Ectodermal cell (in vitro differentiated cells): ENCODE measurements at regions not wholly inside any gene's neighbourhood (a gene's known extent, or its start where the extent isn't known, plus 50 kb on each side); places are given as distances from the start of the nearest gene placed in this dataset.

Experiments used
- H3K27ac ChIP-seq: 2 replicates; pipeline ENCODE4 v1.7.0; 2013; ENCODE audit warnings: mild to moderate bottlenecking, low read depth, low read length; ENCODE audit not compliant: insufficient read depth, poor library complexity, severe bottlenecking
- H3K27me3 ChIP-seq: 2 replicates; pipeline ENCODE4 v1.7.0; 2013; ENCODE audit warnings: mild to moderate bottlenecking, low read length; ENCODE audit not compliant: insufficient read depth, control insufficient read depth, poor library complexity, severe bottlenecking
- H3K36me3 ChIP-seq: one replicate; pipeline ENCODE4 v1.7.0; 2013; ENCODE audit warnings: low read length; ENCODE audit not compliant: control insufficient read depth, insufficient read depth
- H3K4me1 ChIP-seq: one replicate; pipeline ENCODE4 v1.7.0; 2013; ENCODE audit warnings: low read length; ENCODE audit not compliant: control insufficient read depth, insufficient read depth
- H3K4me3 ChIP-seq: 2 replicates; pipeline ENCODE4 v1.7.0; 2013; ENCODE audit warnings: low read depth, low read length, control low read depth; ENCODE audit not compliant: insufficient read depth
- H3K9me3 ChIP-seq: 2 replicates; pipeline ENCODE4 v1.7.0; 2013; ENCODE audit warnings: mild to moderate bottlenecking, low read length, moderate library complexity; ENCODE audit not compliant: control insufficient read depth
- WGBS, 2 experiments: methylation state at CpG; one replicate each; pipeline ENCODE4 v1.1.7; 2013; ENCODE audit warnings: missing lambda C conversion rate in 2 of 2; 5-methylcytosine and 5-hydroxymethylcytosine counted together

GRCh38 chr9:90965226-90966030 is 163.8 kb downstream of the SYK start:
- 89 to 92% methylated on average over 12 of the region's 12 CpGs for WGBS, 2 experiments
- H3K27ac ChIP-seq = no peak overlapping the region
- H3K4me3 ChIP-seq = no peak overlapping the region

GRCh38 chr9:90966031-90966290 is 164.3 kb downstream of the SYK start:
- WGBS, 2 experiments = 89 to 96% methylated on average over 2 of the region's 2 CpGs
- Histone ChIP-seq H3K4me1 (peaks cover 20% of the 10 kb centered on the region), H3K9me3 (no peaks in the 10 kb centered on the region), H3K4me3 (no peak overlapping the region), H3K36me3 (no peaks in the 10 kb centered on the region), H3K27ac (no peak overlapping the region), H3K27me3 (no peaks in the 10 kb centered on the region)

More at GRCh38 chr9:90965226-90966030, 163.8 kb downstream of the SYK start:
- Histone ChIP-seq H3K27me3 (no peaks in the 10 kb centered on the region), H3K9me3 (no peaks in the 10 kb centered on the region), H3K36me3 (no peaks in the 10 kb centered on the region), H3K4me1 (peaks cover 16% of the 10 kb centered on the region)

DNA sequence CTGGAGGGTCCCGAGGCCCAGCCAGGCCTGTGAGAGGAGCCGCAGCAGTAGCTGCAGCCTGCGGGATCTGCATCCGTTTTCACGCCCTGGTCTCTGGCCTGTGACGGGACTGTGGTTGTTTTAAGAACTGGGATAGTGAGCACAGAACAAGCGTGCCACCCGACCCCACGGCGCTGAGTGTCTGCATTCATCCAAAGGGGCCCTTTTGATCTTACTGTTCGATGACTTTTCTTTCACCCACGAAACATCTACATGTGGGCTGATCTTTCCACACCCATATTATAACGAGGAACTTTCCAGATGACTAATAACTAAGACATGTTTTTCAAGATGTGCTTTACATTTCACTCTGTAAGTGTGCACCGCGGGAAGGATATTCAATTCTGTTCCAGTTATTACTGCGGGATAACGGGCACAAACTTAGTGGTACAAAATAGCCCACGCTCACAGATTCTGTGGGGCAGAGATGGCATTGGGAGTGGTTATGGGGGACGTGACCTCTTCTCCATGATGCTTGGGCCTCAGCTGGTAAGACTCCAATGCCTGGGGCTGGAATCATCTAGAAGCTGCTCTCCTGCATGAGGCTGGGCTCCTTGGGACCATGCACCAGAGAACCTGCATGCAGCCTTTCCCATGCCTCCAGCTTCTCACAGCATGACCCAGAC is 165.0 kb downstream of the SYK start:
- Histone ChIP-seq H3K4me3 (no peak overlapping the region), H3K27me3 (no peaks in the 10 kb centered on the region), H3K4me1 (peaks cover 20% of the 10 kb centered on the region), H3K9me3 (no peaks in the 10 kb centered on the region), H3K27ac (no peak overlapping the region), H3K36me3 (no peaks in the 10 kb centered on the region)
- 94 to 96% methylated on average over 19 of the region's 19 CpGs for WGBS, 2 experiments

GRCh38 chr9:90967145-90967538 is 165.5 kb downstream of the SYK start:
- no peaks in the 10 kb centered on the region for H3K27me3 ChIP-seq
- H3K9me3 ChIP-seq = no peaks in the 10 kb centered on the region
- H3K4me3 ChIP-seq = no peak overlapping the region
- no peak overlapping the region for H3K27ac ChIP-seq
- H3K36me3 ChIP-seq = no peaks in the 10 kb centered on the region
- peaks cover 20% of the 10 kb centered on the region for H3K4me1 ChIP-seq
- WGBS, 2 experiments = 44 to 46% methylated on average over 7 of the region's 7 CpGs

- Histone ChIP-seq H3K4me3 (no peak overlapping the region), H3K27me3 (no peaks in the 10 kb centered on the region), H3K36me3 (no peaks in the 10 kb centered on the region), H3K27ac (no peak overlapping the region), H3K4me1 (peaks cover 20% of the 10 kb centered on the region), H3K9me3 (no peaks in the 10 kb centered on the region)
- WGBS, 2 experiments = 91 to 93% methylated on average over 9 to 10 of the region's 10 CpGs
Observed at GRCh38 chr9:90969021-90969675, 167.5 kb downstream of the SYK start.

DNA sequence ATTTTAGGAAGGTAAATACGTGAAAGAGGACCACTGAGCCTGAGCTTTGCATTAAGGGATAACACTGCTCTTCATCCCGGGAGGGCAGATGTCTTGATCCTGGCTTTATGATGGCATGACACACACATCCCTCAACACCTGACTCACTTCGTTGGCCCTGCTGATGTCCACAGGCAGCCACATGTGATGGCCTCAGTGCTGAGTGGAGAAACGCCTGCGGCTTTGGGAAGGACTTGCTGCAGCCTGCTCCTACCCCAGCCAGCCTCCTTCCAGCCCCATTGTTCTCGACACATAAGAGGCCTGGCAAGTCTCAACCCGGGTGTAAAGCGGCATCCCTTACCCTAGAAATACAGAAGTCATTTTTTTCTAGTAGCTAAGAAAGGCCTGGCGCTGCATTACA is 169.0 kb downstream of the SYK start:
- Histone ChIP-seq H3K27me3 (no peaks in the 10 kb centered on the region), H3K36me3 (no peaks in the 10 kb centered on the region), H3K9me3 (no peaks in the 10 kb centered on the region), H3K4me1 (peaks cover 15% of the 10 kb centered on the region), H3K4me3 (no peak overlapping the region), H3K27ac (no peak overlapping the region)
- 83 to 85% methylated on average over 9 of the region's 9 CpGs for WGBS, 2 experiments

DNA sequence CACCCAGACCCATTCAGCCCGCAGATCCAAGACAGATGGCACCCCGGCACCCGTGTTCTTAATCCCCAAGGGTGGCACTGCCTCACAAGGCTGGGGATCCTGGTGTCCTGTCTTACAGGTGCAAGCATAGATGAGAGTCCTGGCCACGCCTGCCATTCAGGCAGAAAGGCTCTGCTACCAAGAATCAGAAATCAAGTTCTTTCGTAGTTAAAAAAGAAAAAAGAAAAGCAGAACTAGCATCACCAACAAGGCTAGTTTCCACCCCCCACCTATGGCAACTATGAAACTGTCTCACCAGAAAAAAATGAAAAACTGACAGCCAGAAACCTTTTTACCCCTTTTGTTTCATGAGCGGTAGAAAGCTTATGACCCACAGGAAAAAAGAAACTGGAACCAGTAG is 170.4 kb downstream of the SYK start:
- H3K36me3 ChIP-seq = no peaks in the 10 kb centered on the region
- WGBS, 2 experiments = 93 to 94% methylated on average over 6 of the region's 6 CpGs
- no peaks in the 10 kb centered on the region for H3K27me3 ChIP-seq
- no peak overlapping the region for H3K27ac ChIP-seq
- no peak overlapping the region for H3K4me3 ChIP-seq
- H3K9me3 ChIP-seq = no peaks in the 10 kb centered on the region
- peaks cover 13% of the 10 kb centered on the region for H3K4me1 ChIP-seq

GRCh38 chr9:90974016-90974415 is 172.4 kb downstream of the SYK start:
- Histone ChIP-seq H3K4me1 (peaks cover 5% of the 10 kb centered on the region), H3K27ac (no peak overlapping the region), H3K4me3 (no peak overlapping the region), H3K9me3 (no peaks in the 10 kb centered on the region), H3K36me3 (no peaks in the 10 kb centered on the region), H3K27me3 (no peaks in the 10 kb centered on the region)
- WGBS, 2 experiments = 96 to 98% methylated on average over 4 to 5 of the region's 5 CpGs

DNA sequence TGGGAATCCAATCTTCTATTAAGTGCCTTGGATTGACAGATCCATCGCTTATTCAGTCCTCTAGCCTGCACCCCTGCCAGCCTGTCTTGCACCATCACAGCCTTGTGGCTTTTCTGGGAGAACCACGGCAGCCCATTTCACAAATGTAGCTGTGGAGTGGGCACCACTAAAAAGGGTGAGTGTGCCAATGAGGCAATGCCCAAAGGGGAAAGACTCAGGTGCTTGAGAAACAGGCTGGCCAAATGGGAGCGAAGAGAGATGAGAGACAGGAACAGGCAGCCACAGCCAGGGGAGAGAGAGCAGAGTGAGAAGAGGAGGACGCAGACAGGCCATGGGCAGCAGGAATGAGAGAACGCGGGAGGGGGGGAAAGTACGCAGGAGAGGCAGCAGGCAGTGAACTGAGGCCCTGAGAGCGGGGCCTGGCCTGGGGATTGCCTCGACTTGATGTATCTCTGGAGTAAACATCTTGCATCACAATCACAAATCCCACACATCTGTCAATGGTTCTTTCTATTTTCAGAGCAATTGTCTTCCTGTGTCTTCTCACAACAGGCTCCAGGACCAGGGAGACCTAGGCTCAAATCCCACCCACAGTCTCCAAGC is 173.1 kb downstream of the SYK start:
- H3K9me3 ChIP-seq = no peaks in the 10 kb centered on the region
- 77 to 79% methylated on average over 9 of the region's 9 CpGs for WGBS, 2 experiments
- no peaks in the 10 kb centered on the region for H3K27me3 ChIP-seq
- H3K27ac ChIP-seq = no peak overlapping the region
- H3K36me3 ChIP-seq = no peaks in the 10 kb centered on the region
- H3K4me3 ChIP-seq = no peak overlapping the region
- peaks cover 5% of the 10 kb centered on the region for H3K4me1 ChIP-seq
